IMR-90 (cell line): ENCODE measurements at regions not wholly inside any gene's neighbourhood (a gene's known extent, or its start where the extent isn't known, plus 50 kb on each side); places are given as distances from the start of the nearest gene placed in this dataset.

ENCODE experiments used
- ATAC-seq: fragments of 200-7000 bp; cut with Tn5 transposase; 2 replicates; pipeline ENCODE4 v1.9.1; 2020; ENCODE audit warnings: low read depth, mild to moderate bottlenecking, moderate library complexity
- BruUV-seq: library from RNA; stranded (reverse); fragments of 400-500 nt; replicated peaks from 2 replicates; lab custom pipeline; 2021; lab: Mats Ljungman, UMichigan
- CTCF ChIA-PET: fragments of 300-600 bp; formaldehyde crosslinking; extraction: SDS; loops from one replicate; lab custom pipeline; 2021; ENCODE audit warnings: antibody characterized with exemption; lab: Yijun Ruan, JAX
- POLR2A ChIA-PET: fragments of 300-600 bp; sonication (Branson Sonifier 250); formaldehyde crosslinking; loops from one replicate; lab custom pipeline; 2022; ENCODE audit warnings: antibody characterized with exemption; ENCODE audit not compliant: unreplicated experiment; lab: Charles Lee
- DNase-seq: peaks from one replicate; pipeline ENCODE4 v3.0.0; 2013
- H2AFZ ChIP-seq: replicated peaks from 2 replicates; pipeline ENCODE3; 2013; ENCODE audit warnings: low read length, mild to moderate bottlenecking; ENCODE audit not compliant: poor library complexity
- H2AK5ac ChIP-seq: 2 replicates; pipeline ENCODE4 v1.6.1; 2013; ENCODE audit warnings: low read depth, low read length, inconsistent platforms
- H2AK9ac ChIP-seq: replicated peaks from 2 replicates; pipeline ENCODE3; 2013; ENCODE audit warnings: mild to moderate bottlenecking, low read depth, low read length, moderate library complexity; ENCODE audit not compliant: poor library complexity
- H2BK120ac ChIP-seq: 2 replicates; pipeline ENCODE4 v1.6.1; 2013; ENCODE audit warnings: low read depth, low read length, inconsistent platforms
- H2BK15ac ChIP-seq: 3 replicates; pipeline ENCODE4 v1.6.1; 2013; ENCODE audit warnings: low read depth, low read length, inconsistent platforms
- H2BK20ac ChIP-seq: 2 replicates; pipeline ENCODE4 v1.6.1; 2013; ENCODE audit warnings: low read depth, mild to moderate bottlenecking, inconsistent platforms, low read length, moderate library complexity
- H2BK5ac ChIP-seq: 2 replicates; pipeline ENCODE4 v1.6.1; 2013; ENCODE audit warnings: mild to moderate bottlenecking, low read depth, low read length, inconsistent platforms; ENCODE audit not compliant: poor library complexity, severe bottlenecking
- H3K14ac ChIP-seq: replicated peaks from 2 replicates; pipeline ENCODE4 v1.6.1; 2013; ENCODE audit warnings: low read depth, low read length, inconsistent platforms
- H3K18ac ChIP-seq: 2 replicates; pipeline ENCODE4 v1.6.1; 2013; ENCODE audit warnings: low read depth, low read length, control low read depth
- H3K23ac ChIP-seq: 2 replicates; pipeline ENCODE4 v1.6.1; 2013; ENCODE audit warnings: low read depth, low read length, inconsistent platforms
- H3K27ac ChIP-seq: 2 replicates; pipeline ENCODE4 v1.5.1; 2013; ENCODE audit warnings: mild to moderate bottlenecking, control low read depth, low read length; ENCODE audit not compliant: insufficient read depth
- H3K27me3 ChIP-seq: 2 replicates; pipeline ENCODE4 v1.6.1; 2013; ENCODE audit warnings: low read length; ENCODE audit not compliant: control insufficient read depth, insufficient read depth
- H3K36me3 ChIP-seq: 2 replicates; pipeline ENCODE4 v1.6.1; 2013; ENCODE audit warnings: low read length, mixed read lengths; ENCODE audit not compliant: control insufficient read depth, insufficient read depth
- H3K4ac ChIP-seq: 2 replicates; pipeline ENCODE4 v1.6.1; 2013; ENCODE audit warnings: low read depth, low read length, inconsistent platforms
- H3K4me1 ChIP-seq: 2 replicates; pipeline ENCODE4 v1.6.1; 2013; ENCODE audit warnings: low read length, mixed read lengths; ENCODE audit not compliant: control insufficient read depth, insufficient read depth
- H3K4me2 ChIP-seq: 2 replicates; pipeline ENCODE4 v1.6.1; 2013; ENCODE audit warnings: low read depth, mild to moderate bottlenecking, control low read depth, low read length, moderate library complexity
- H3K4me3 ChIP-seq: 2 replicates; pipeline ENCODE4 v1.5.1; 2013; ENCODE audit warnings: low read depth, mild to moderate bottlenecking, control low read depth, low read length, moderate library complexity; ENCODE audit not compliant: insufficient read depth
- H3K56ac ChIP-seq: 2 replicates; pipeline ENCODE4 v1.6.1; 2013; ENCODE audit warnings: low read length, inconsistent platforms; ENCODE audit not compliant: insufficient read depth; ENCODE audit errors: extremely low read depth
- H3K79me1 ChIP-seq, 2 experiments: 2 replicates each; pipeline ENCODE4 v1.6.1; 2013; ENCODE audit warnings: low read length in 2 of 2, inconsistent platforms in 1 of 2, low read depth in 1 of 2
- H3K9ac ChIP-seq: 2 replicates; pipeline ENCODE4 v1.6.1; 2013; ENCODE audit warnings: low read depth, low read length, control low read depth
- H3K9me1 ChIP-seq: 2 replicates; pipeline ENCODE4 v1.6.1; 2013; ENCODE audit warnings: low read length, inconsistent platforms; ENCODE audit not compliant: insufficient read depth
- H3K9me3 ChIP-seq: 2 replicates; pipeline ENCODE4 v1.6.1; 2013; ENCODE audit warnings: low read length; ENCODE audit not compliant: control insufficient read depth, insufficient read depth
- H4K20me1 ChIP-seq: 2 replicates; pipeline ENCODE4 v1.6.1; 2013; ENCODE audit warnings: low read length, inconsistent platforms; ENCODE audit not compliant: insufficient read depth
- H4K5ac ChIP-seq: 2 replicates; pipeline ENCODE4 v1.6.1; 2013; ENCODE audit warnings: mild to moderate bottlenecking, low read depth, low read length, control low read depth
- H4K8ac ChIP-seq, 2 experiments: 2 replicates each; pipeline ENCODE4 v1.6.1; 2013; ENCODE audit warnings: low read depth in 2 of 2, low read length in 2 of 2, control low read depth in 1 of 2, inconsistent platforms in 1 of 2
- H4K91ac ChIP-seq: 2 replicates; pipeline ENCODE4 v1.6.1; 2013; ENCODE audit warnings: low read depth, low read length, inconsistent platforms; ENCODE audit not compliant: insufficient read depth
- BHLHE40 ChIP-seq: fragments of 150-350 bp; IDR thresholded peaks from 2 replicates; pipeline ENCODE4 v1.6.1; 2016; ENCODE audit warnings: mild to moderate bottlenecking, low read depth, low read length
- CEBPB ChIP-seq: IDR thresholded peaks from 2 replicates; pipeline ENCODE4 v1.6.1; 2012; ENCODE audit warnings: low read depth, low read length, improper control_type of control experiment
- CHD1 ChIP-seq: IDR thresholded peaks from 2 replicates; pipeline ENCODE4 v1.6.1; 2012; ENCODE audit warnings: low read depth, low read length, improper control_type of control experiment
- ELK1 ChIP-seq: fragments of 150-350 bp; IDR thresholded peaks from 2 replicates; pipeline ENCODE4 v1.6.1; 2016; ENCODE audit warnings: low read depth, mild to moderate bottlenecking, low read length, moderate library complexity, borderline replicate concordance
- FOS ChIP-seq: fragments of 150-350 bp; IDR thresholded peaks from 2 replicates; pipeline ENCODE4 v1.6.1; 2016; ENCODE audit warnings: low read depth, low read length
- MAFK ChIP-seq: IDR thresholded peaks from 2 replicates; pipeline ENCODE4 v1.6.1; 2012; ENCODE audit warnings: low read depth, low read length, improper control_type of control experiment
- MAZ ChIP-seq: IDR thresholded peaks from 2 replicates; pipeline ENCODE4 v1.6.1; 2012; ENCODE audit warnings: low read depth, mild to moderate bottlenecking, low read length, improper control_type of control experiment, moderate library complexity, borderline replicate concordance
- MXI1 ChIP-seq: IDR thresholded peaks from 2 replicates; pipeline ENCODE4 v1.6.1; 2012; ENCODE audit warnings: low read depth, mild to moderate bottlenecking, low read length, moderate library complexity, borderline replicate concordance
- NFE2L2 ChIP-seq: fragments of 150-350 bp; IDR thresholded peaks from 2 replicates; pipeline ENCODE4 v1.6.1; 2016; ENCODE audit warnings: low read depth, mild to moderate bottlenecking, low read length
- POLR2A ChIP-seq: IDR thresholded peaks from 2 replicates; pipeline ENCODE4 v1.6.1; 2012; ENCODE audit warnings: mild to moderate bottlenecking, low read depth, low read length
- RAD21 ChIP-seq: IDR thresholded peaks from 2 replicates; pipeline ENCODE4 v1.6.1; 2012; ENCODE audit warnings: low read length, improper control_type of control experiment
- RCOR1 ChIP-seq: IDR thresholded peaks from 2 replicates; pipeline ENCODE4 v1.6.1; 2012; ENCODE audit warnings: mild to moderate bottlenecking, low read length, improper control_type of control experiment; ENCODE audit not compliant: insufficient replicate concordance
- RFX5 ChIP-seq: IDR thresholded peaks from 2 replicates; pipeline ENCODE4 v1.8.0; 2012; ENCODE audit warnings: low read depth, mild to moderate bottlenecking, low read length, moderate library complexity
- SMC3 ChIP-seq: fragments of 150-350 bp; IDR thresholded peaks from 2 replicates; pipeline ENCODE4 v1.6.1; 2016; ENCODE audit warnings: low read depth, mild to moderate bottlenecking, antibody characterized with exemption, low read length, moderate library complexity
- USF2 ChIP-seq: fragments of 150-350 bp; IDR thresholded peaks from 2 replicates; pipeline ENCODE4 v1.6.1; 2017; ENCODE audit warnings: mild to moderate bottlenecking, antibody characterized with exemption, low read length, low read depth
- WGBS, 2 experiments: methylation state at CpG; one replicate each; pipeline versions ENCODE4 v1.1.5 to v1.1.7; 2013; ENCODE audit warnings: missing lambda C conversion rate in 2 of 2; ENCODE audit not compliant: insufficient read length in 1 of 2; ENCODE audit errors: extremely low coverage in 2 of 2; 5-methylcytosine and 5-hydroxymethylcytosine counted together
- dilution Hi-C: fragments of 300-500 bp; cut with HindIII; formaldehyde crosslinking; loops from one replicate; pipeline ENCODE4 v1.14.3; 2018; ENCODE audit warnings: low sequenced_read_pairs; ENCODE audit not compliant: unreplicated experiment
- in situ Hi-C: fragments of 300-500 bp; cut with MboI; formaldehyde crosslinking; loops from 3 replicates; pipeline ENCODE4 v1.14.3; 2019; ENCODE audit warnings: low sequenced_read_pairs, inconsistent platforms, mixed read lengths
- intact Hi-C: fragments of 100-400 bp; cut with micrococcal nuclease; formaldehyde crosslinking; loops from 2 replicates; pipeline ENCODE4 v1.10.0; 2022
- TF ChIP-seq, protein P1 (sequence below): conservative IDR thresholded peaks from 2 replicates; pipeline ENCODE4 v1.5.1; 2012; ENCODE audit warnings: mild to moderate bottlenecking, low read depth, low read length, improper control_type of control experiment

DNA sequence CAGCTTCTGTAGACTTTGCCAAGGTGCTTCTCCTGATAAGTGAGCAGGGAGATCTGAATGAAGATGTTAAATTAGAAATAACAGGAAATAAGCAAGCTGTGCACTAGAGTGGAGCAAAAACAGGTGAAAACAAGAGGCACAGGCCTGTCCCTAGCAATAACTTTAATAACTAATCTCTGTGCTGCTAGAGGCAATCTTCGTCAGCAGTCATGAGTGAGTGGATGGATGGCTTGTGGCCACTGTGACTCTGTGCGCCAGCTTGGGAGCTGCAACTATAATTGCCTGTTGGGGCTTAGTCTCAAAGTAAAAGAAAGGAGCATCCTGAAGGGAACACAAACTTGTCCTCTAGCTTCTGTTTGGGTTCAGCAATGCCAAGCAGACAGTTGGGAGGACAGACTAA lies 240.3 kb downstream of the HHIPL2 start:
- dilution Hi-C loops (no loop called here), intact Hi-C loops (no loop called here), in situ Hi-C loops (no loop called here)
- ATAC-seq (no peak), DNase-seq (no peak)
- no peaks in the 10 kb centered on the region for H3K9me1 ChIP-seq
- ChIA-PET POLR2A (no interaction called here), CTCF (no interaction called here)
- H3K4ac ChIP-seq, result no peak overlapping the region
- no peak overlapping the region for H3K14ac ChIP-seq
- no peaks in the 10 kb centered on the region for H3K4me1 ChIP-seq
- no peak overlapping the region for H3K23ac ChIP-seq
- H3K9ac ChIP-seq, result no peak overlapping the region
- no peaks in the 10 kb centered on the region for H4K20me1 ChIP-seq
- no peak overlapping the region for H3K18ac ChIP-seq
- no peaks in the 10 kb centered on the region for H3K9me3 ChIP-seq
- H3K4me3 ChIP-seq, result no peak overlapping the region
- H2BK5ac ChIP-seq, result no peak overlapping the region
- H2BK120ac ChIP-seq, result no peak overlapping the region
- no peak overlapping the region for H2AK5ac ChIP-seq
- no peak overlapping the region for H4K91ac ChIP-seq
- no peak overlapping the region for H3K27ac ChIP-seq
- TF ChIP-seq ELK1 (no peak), USF2 (no peak), RCOR1 (no peak), FOS (no peak), SMC3 (no peak), NFE2L2 (no peak), POLR2A (no peak), BHLHE40 (no peak), CHD1 (no peak), MAFK (no peak), CEBPB (no peak), MAZ (no peak), RAD21 (no peak), MXI1 (no peak), RFX5 (no peak)
- TF ChIP-seq, protein P1, sequence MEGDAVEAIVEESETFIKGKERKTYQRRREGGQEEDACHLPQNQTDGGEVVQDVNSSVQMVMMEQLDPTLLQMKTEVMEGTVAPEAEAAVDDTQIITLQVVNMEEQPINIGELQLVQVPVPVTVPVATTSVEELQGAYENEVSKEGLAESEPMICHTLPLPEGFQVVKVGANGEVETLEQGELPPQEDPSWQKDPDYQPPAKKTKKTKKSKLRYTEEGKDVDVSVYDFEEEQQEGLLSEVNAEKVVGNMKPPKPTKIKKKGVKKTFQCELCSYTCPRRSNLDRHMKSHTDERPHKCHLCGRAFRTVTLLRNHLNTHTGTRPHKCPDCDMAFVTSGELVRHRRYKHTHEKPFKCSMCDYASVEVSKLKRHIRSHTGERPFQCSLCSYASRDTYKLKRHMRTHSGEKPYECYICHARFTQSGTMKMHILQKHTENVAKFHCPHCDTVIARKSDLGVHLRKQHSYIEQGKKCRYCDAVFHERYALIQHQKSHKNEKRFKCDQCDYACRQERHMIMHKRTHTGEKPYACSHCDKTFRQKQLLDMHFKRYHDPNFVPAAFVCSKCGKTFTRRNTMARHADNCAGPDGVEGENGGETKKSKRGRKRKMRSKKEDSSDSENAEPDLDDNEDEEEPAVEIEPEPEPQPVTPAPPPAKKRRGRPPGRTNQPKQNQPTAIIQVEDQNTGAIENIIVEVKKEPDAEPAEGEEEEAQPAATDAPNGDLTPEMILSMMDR, result no peak
- no peak overlapping the region for H2AK9ac ChIP-seq
- no peaks in the 10 kb centered on the region for H3K27me3 ChIP-seq
- H3K56ac ChIP-seq, result no peak overlapping the region
- BruUV-seq, result no TSS peak
- H4K8ac ChIP-seq, result no peak overlapping the region
- H3K4me2 ChIP-seq, result no peak overlapping the region
- WGBS, 2 experiments, result 86% methylated on average over 1 of the region's 2 CpGs; no CpG with 5 or more reads in 1 of the 2 experiments
- no peaks in the 10 kb centered on the region for H3K36me3 ChIP-seq
- H4K5ac ChIP-seq, result no peak overlapping the region
- H2BK20ac ChIP-seq, result no peak overlapping the region
- H3K79me1 ChIP-seq, result no peaks in the 10 kb centered on the region
- no peak overlapping the region for H2BK15ac ChIP-seq
- no peak overlapping the region for H2AFZ ChIP-seq
